ENCODE measurements at regions not wholly inside any gene's neighbourhood (a gene's known extent, or its start where the extent isn't known, plus 50 kb on each side); places are given as distances from the start of the nearest gene placed in this dataset.

GRCh38 chr14:22096514-22096895 lies 422.9 kb upstream of the OR4E1 start:
- no peak for TF ChIP-seq CTCF (IDR thresholded peaks at IDR 0.05)
- TF ChIP-seq EZH2 (IDR thresholded peaks at IDR 0.05; ENCODE audit: borderline replicate concordance, insufficient read depth, low read depth, low read length, poor library complexity, severe bottlenecking) = no peak
